GM21576 (cell line): ENCODE measurements at regions not wholly inside any gene's neighbourhood (a gene's known extent, or its start where the extent isn't known, plus 50 kb on each side); places are given as distances from the start of the nearest gene placed in this dataset.
A peak's percentile ranks its signal among the peaks of the same experiment; 100 is the strongest.

Experiments used
- ATAC-seq: cut with Tn5 transposase; IDR thresholded peaks from one replicate; pipeline ENCODE4 v1.9.1; 2021; ENCODE audit warnings: mild to moderate bottlenecking, moderate library complexity; ENCODE audit not compliant: unreplicated experiment

DNA sequence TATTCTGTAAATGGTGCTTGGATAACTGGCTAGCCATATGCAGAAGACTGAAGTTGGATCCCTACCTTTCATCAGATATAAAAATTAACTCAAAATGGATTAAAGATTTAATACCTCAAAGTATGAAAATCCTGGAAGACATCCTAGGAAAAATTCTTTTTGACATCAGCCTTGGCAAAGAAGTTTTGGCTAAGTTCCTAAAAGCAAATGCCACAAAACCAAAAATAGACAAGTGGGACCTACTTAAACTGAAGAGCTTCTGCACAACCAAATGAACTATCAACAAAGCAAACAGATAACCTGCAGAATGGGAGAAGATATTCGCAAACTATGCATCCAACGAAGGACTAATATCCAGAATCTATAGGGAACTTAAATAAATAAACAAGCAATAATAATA lies 60.3 kb upstream of the RIPPLY2 start:
- no peak for ATAC-seq

DNA sequence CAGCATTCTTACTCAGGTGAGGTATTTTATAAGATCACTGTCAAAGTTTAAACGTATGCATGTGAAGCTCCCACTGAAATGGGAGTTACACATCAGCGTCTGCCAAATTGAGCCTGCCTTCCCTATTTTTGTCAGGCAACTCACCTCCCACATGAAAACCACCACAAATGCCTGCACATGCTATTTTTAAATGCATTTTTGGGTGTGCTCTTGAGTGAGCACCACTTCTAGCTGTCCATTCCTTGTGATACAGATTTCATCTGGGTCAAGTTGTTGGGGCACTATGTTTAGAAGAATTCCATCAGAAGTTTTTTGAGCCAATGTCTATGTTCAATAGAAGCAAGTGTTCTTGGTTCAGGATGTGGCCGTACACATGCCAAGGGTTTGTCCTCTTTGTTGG lies 71.7 kb upstream of the RIPPLY2 start:
- ATAC-seq: no peak

- peak; percentile 61 for ATAC-seq
Observed at GRCh38 chr6:83770910-83771309, 62.0 kb upstream of the SNAP91 start.

DNA sequence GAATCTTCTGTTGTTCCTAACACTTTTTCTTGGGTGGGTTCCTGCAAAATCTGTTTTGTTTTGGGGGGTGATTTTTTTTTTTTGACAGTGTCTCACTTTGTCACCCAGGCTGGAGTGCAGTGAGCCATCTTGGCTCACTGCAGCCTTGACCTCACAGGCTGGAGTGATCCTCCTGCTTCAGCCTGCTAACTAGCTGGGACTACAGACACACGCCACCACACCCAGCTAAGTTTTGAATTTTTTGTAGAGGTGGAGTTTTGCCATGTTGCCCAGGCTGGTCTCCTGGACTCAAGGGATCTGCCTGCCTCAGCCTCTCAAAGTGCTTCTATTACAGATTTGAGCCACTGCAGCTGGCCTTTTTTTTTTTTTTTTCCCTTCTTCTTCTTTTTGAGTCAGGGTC lies 60.5 kb upstream of the SNAP91 start:
- no peak for ATAC-seq

DNA sequence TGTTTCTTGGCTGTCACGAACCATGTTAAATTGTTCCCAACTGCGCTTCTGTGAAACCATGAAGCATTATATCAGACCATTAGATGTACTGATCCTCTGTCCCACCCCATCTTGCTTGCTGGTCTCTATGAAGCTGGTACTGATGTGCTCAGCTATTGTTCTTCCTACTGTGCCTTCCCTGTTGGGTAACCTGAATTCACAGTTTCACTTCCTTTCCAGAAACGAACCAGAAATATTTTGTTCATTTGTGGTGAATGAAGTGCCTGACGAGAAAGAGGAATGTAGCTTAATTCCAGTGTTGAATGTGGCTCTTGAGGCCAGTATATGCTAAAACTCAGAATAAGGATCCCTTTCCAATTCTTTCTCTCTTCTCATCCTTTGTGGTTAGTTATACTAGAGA lies 58.1 kb upstream of the SNAP91 start:
- no peak for ATAC-seq
